Stomach (tissue), 4 donors: ENCODE measurements at regions not wholly inside any gene's neighbourhood (a gene's known extent, or its start where the extent isn't known, plus 50 kb on each side); places are given as distances from the start of the nearest gene placed in this dataset.

ENCODE experiments used
- POLR2A ChIP-seq, 4 donors: fragments of 450-650 bp; IDR thresholded peaks; one replicate each; pipeline ENCODE4 v1.6.1; 2016; ENCODE audit warnings: antibody characterized with exemption in 4 of 4, control low read depth in 2 of 4, mild to moderate bottlenecking in 1 of 4, moderate library complexity in 1 of 4
- POLR2AphosphoS5 ChIP-seq, 3 donors: sonication (generic); formaldehyde crosslinking; IDR thresholded peaks; one replicate each; pipeline ENCODE4 v1.6.1; 2016; ENCODE audit warnings: antibody characterized with exemption in 3 of 3
- TF ChIP-seq, protein P1 (sequence below), 7 experiments: fragments of 450-650 bp in 4 of 7; fragments of 200-600 bp in 3 of 7; sonication (generic) in 3 of 7; IDR thresholded peaks; one replicate each; pipeline ENCODE4 v1.5.1; 2016 to 2019; ENCODE audit warnings: antibody characterized with exemption in 7 of 7, control low read depth in 2 of 7, mild to moderate bottlenecking in 1 of 7

DNA sequence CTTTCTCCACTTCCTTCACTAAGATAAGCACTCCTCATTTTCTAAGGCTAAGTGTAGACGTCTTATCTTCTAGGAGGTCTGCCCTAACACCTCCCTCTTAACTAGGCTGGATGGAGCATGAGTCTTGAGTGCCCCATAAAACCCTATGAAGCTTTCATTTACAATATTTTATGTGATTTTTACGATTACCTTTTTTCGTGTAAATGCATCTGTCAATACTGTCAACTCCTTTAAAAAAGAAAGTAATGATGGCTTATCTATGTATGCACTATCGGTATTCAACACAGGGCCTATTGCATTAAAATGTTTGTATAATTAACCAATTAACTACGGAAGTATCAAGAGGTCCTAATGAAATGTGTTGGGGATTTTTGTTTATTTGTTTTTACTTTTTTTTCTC is 156.0 kb upstream of the FAM83B start:
- TF ChIP-seq, protein P1, sequence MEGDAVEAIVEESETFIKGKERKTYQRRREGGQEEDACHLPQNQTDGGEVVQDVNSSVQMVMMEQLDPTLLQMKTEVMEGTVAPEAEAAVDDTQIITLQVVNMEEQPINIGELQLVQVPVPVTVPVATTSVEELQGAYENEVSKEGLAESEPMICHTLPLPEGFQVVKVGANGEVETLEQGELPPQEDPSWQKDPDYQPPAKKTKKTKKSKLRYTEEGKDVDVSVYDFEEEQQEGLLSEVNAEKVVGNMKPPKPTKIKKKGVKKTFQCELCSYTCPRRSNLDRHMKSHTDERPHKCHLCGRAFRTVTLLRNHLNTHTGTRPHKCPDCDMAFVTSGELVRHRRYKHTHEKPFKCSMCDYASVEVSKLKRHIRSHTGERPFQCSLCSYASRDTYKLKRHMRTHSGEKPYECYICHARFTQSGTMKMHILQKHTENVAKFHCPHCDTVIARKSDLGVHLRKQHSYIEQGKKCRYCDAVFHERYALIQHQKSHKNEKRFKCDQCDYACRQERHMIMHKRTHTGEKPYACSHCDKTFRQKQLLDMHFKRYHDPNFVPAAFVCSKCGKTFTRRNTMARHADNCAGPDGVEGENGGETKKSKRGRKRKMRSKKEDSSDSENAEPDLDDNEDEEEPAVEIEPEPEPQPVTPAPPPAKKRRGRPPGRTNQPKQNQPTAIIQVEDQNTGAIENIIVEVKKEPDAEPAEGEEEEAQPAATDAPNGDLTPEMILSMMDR (IDR thresholded peaks at IDR 0.05): no peak
- TF ChIP-seq POLR2A (IDR thresholded peaks at IDR 0.05): no peak
- TF ChIP-seq POLR2AphosphoS5 (IDR thresholded peaks at IDR 0.05): no peak
